ENCODE measurements at regions not wholly inside any gene's neighbourhood (a gene's known extent, or its start where the extent isn't known, plus 50 kb on each side); places are given as distances from the start of the nearest gene placed in this dataset.

DNA sequence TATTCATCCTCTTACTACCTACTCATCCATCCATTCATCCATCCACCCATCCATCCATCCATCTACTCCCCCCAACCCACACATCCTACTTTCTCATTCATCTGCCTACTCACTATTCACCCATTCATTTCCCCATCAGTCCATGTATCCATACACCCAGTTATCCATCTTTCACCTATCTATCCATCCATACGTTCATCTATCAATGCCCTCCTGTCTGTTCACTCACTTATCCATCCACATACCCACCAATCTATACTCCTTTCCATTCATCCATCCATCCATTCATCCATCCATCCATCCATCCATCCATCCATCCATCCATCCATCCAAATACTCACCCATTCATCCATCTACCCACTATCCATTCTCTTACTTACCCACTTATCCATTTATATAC, 117.8 kb upstream of the LHX5 start:
- TF ChIP-seq CTCF (IDR thresholded peaks at IDR 0.05; ENCODE audit: extremely low read depth, missing control alignments), result no peak
- no peak for DNase-seq (ENCODE audit: low spot score)

DNA sequence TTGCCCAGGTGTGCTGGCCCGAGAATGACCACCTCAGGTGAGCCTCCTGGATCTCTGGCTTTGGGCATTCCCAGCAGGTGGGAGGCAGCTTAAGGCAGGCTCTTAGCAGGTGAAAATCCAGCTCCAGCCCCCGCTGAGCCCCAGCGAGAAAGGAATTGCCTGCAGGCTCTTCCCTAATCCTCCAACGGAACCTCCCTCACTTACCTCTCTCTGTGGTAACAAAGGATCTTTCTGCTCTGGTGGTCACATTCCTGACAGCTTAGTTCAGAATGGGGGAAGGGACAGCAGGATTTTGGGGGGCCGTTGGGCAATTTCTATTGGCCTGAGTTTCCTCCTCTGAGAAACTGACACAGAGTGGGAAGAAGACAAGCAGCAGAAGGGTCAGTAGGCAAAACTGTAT, 116.0 kb upstream of the LHX5 start:
- DNase-seq (ENCODE audit: low spot score), result no peak
- no peak for TF ChIP-seq CTCF (IDR thresholded peaks at IDR 0.05; ENCODE audit: extremely low read depth, missing control alignments)

DNA sequence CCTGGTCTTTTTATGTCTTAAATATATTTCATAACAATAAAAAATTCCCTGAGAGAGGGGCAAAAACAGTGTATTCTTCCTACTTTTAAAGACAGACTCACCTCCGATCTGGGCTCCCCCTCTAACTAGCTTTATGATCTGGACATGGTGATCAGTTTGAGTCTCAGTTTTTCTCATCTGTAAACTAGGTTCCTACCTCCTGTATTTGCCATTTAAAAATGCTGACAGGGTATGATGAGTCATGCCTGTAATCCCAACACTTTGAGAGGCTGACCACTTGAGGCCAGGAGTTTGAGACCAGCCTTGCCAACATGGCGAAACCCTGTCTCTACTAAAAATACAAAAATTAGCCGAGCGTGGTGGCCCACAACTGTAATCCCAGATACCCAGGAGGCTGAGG, 114.8 kb upstream of the LHX5 start:
- no peak for DNase-seq (ENCODE audit: low spot score)
- TF ChIP-seq CTCF (IDR thresholded peaks at IDR 0.05; ENCODE audit: extremely low read depth, missing control alignments), result no peak

- no peak for DNase-seq (ENCODE audit: low spot score)
- no peak for TF ChIP-seq CTCF (IDR thresholded peaks at IDR 0.05; ENCODE audit: extremely low read depth, missing control alignments)
Observed at GRCh38 chr12:113582521-113583218, 111.0 kb upstream of the LHX5 start.

DNA sequence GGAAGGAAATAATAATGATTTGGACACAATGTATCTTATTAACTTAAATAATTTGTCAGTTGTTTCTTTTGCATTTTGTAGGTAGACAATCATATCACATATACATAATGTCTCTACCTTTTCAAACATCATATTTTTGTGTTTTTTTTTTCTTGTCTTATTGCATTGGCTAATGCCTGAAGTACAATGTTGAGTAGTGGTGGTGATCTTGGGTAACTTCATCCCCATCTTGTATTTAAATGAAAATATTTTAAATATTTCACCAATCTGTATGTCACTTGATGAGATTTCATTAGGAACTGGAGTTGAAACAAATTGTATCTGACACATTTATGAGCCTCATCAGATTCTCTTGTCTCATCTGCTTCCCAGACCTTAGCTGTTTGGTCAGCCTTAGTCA, 109.7 kb upstream of the LHX5 start:
- no peak for TF ChIP-seq CTCF (IDR thresholded peaks at IDR 0.05; ENCODE audit: extremely low read depth, missing control alignments)

GRCh38 chr12:113580437-113580836, 108.8 kb upstream of the LHX5 start:
- no peak for TF ChIP-seq CTCF (IDR thresholded peaks at IDR 0.05; ENCODE audit: extremely low read depth, missing control alignments)
- no peak for DNase-seq (ENCODE audit: low spot score)

More for the DNA sequence above, 109.7 kb upstream of the LHX5 start:
- DNase-seq (ENCODE audit: low spot score), result no peak

DNA sequence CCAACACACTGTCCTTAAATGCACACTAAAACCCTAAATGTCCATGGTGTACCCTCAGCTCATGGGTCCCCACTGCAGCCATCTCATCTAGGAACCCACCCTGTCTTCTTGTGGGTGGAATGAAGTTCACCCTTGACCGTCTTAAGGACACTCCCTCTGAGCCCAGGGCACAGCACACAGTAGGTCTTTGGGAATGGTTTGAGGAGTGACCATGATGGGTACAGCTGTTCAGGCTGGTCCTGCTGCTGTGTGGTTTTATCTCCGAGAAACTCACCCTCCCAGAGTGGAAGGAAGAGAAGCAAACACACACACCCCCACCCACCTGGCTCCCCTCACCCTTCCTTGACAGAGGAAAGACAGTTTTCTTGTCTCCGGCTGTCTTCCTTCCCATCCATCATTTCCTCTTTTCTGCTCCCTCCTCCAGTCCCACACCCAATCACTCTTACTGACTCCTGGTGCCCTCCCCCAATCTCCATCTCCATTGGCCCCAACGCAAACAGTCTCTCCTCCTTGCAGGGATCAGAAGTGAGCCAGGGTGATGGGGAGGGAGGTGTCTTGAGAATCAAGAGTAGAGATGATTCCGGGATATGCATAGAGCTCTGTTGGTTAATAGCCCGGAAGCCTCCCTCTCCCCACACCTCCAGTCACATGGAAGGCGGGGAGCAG, 105.9 kb upstream of the LHX5 start:
- no peak for TF ChIP-seq CTCF (IDR thresholded peaks at IDR 0.05; ENCODE audit: extremely low read depth, missing control alignments)
- no peak for DNase-seq (ENCODE audit: low spot score)

All from GM20000 (cell line).